GM21526 (cell line): ENCODE measurements at regions not wholly inside any gene's neighbourhood (a gene's known extent, or its start where the extent isn't known, plus 50 kb on each side); places are given as distances from the start of the nearest gene placed in this dataset.

Experiments
- ATAC-seq: cut with Tn5 transposase; IDR thresholded peaks from one replicate; pipeline ENCODE4 v1.9.1; 2021; ENCODE audit warnings: moderate library complexity; ENCODE audit not compliant: unreplicated experiment, low FRiP score

GRCh38 chr15:35721751-35722150 is 175.8 kb upstream of the DPH6 start:
- no peak for ATAC-seq

GRCh38 chr15:35722501-35722900 is 176.5 kb upstream of the DPH6 start:
- ATAC-seq = no peak

GRCh38 chr15:35723120-35723847 is 177.3 kb upstream of the DPH6 start:
- no peak for ATAC-seq

- ATAC-seq = no peak
Measured at GRCh38 chr15:35723852-35724251, 177.9 kb upstream of the DPH6 start.

- ATAC-seq = no peak
Measured at GRCh38 chr15:35724626-35725025, 178.7 kb upstream of the DPH6 start.

GRCh38 chr15:35725353-35725752 is 179.4 kb upstream of the DPH6 start:
- ATAC-seq = no peak

DNA sequence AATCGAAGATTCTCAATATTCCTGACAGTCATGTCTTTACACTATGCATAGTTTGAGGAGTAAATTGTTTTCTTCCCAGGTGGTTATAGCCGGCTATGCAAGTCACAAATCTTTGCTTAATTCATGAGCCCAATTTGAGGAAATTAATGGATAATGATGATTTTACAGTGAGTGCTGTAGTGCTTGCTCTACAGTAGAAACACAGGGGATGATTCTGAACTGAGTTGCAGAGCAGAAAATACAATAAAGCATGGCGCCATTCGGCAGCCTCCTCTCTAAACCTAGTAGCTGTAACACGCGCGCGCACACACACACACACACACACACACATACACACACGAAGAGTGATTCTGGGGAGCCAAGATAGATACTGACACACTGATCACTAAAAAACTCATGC is 181.7 kb upstream of the DPH6 start:
- no peak for ATAC-seq

GRCh38 chr15:35728219-35728940 is 182.4 kb upstream of the DPH6 start:
- no peak for ATAC-seq

GRCh38 chr15:35736150-35736549 is 190.2 kb upstream of the DPH6 start:
- no peak for ATAC-seq

DNA sequence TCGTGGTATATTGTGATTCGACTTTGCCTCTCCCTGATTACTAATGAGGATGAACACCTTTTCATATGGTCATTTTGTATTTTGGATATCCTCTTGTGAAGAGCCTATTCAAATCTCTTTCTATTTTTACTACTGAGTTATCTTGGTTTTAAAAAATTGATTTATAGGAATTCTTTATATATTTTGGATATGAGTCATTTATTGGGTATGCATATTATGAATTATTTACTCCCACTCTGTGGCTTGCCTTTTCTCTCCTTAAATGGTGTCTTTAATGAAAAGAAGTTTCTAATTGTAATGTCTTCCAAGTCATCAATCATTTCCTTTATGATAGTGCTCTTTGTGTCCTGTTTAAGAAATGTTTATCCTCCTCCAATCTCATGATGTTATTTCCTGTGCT is 191.5 kb upstream of the DPH6 start:
- no peak for ATAC-seq

- ATAC-seq = no peak
Measured at GRCh38 chr15:35738370-35738769, 192.4 kb upstream of the DPH6 start.

DNA sequence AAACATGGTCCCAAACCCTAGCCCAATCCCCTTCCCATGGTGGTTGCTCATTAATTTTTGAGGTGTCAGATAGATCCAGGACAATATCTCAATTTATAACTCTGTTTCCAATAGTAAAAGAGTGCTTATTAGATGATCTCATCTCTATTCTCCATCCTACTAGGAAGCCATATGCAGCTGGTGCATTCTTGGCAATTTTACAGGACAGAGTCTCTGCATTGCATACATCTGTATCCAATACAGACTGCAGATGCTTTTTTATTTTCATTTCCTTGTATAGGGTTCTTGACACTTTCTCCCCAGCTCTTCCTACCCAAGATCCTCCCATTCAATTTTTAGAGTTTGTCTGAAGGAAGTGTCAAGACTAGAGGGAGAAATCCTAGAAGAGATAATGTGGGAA is 194.8 kb upstream of the DPH6 start:
- ATAC-seq = no peak

GRCh38 chr15:35741395-35741794 is 195.4 kb upstream of the DPH6 start:
- ATAC-seq = no peak

- no peak for ATAC-seq
Measured at GRCh38 chr15:35741881-35742280, 195.9 kb upstream of the DPH6 start.

DNA sequence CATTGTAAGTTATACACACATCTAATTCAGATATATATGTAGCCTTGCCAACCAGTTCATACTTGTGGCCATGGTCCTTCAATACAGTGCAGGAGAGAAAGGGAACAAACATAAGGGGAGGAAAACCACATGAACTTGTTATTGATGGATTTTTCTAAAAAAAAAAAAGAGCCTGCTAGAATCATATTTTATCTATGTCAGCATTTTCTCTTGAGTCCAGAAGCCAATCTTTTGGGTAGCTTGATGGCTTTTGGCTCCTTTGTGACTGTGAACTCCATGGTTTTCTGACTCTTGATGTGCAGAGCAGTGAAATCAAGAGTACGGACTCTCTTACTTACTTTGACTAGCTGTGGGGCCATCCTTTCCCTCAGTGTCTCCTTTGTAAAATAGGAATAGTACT is 197.4 kb upstream of the DPH6 start:
- ATAC-seq = no peak

DNA sequence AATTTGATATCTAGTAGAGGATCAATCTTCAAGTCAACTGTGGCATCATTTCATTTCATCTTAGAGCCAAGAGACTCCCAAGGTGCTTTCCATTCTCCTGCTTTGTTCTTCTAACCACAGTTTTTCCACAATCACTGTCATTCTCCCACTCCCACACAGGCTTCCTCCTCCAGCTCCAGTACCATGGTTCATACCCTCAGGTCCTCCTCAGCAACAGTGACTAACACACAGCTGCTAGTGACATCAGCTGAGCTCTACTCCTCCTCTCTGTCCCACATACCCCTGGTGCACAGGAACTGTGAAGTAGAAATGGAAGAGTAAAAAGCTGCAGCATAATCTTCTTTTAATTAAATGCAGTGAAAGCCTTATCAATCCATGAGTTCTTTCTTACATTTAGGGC is 200.2 kb upstream of the DPH6 start:
- no peak for ATAC-seq

GRCh38 chr15:35748105-35748504 is 202.1 kb upstream of the DPH6 start:
- ATAC-seq = no peak

DNA sequence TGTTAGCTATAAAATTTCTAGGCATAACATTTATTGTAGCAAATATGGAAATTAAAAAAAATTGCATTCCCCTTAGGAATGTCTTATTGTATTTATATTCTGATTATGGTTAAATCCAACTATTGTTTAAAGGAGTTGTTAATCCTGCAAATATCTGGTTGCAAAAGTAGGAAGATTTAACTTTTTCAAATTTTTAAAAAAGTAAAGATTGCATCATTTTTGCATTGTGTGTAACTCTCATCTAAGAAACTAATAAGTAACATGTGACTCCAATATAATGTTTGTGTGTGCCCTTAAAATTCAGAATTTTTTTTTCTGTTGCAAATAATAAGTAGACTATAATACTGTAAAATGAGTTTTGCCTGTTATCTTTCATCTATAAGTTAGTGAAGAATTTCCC is 204.1 kb upstream of the DPH6 start:
- no peak for ATAC-seq

DNA sequence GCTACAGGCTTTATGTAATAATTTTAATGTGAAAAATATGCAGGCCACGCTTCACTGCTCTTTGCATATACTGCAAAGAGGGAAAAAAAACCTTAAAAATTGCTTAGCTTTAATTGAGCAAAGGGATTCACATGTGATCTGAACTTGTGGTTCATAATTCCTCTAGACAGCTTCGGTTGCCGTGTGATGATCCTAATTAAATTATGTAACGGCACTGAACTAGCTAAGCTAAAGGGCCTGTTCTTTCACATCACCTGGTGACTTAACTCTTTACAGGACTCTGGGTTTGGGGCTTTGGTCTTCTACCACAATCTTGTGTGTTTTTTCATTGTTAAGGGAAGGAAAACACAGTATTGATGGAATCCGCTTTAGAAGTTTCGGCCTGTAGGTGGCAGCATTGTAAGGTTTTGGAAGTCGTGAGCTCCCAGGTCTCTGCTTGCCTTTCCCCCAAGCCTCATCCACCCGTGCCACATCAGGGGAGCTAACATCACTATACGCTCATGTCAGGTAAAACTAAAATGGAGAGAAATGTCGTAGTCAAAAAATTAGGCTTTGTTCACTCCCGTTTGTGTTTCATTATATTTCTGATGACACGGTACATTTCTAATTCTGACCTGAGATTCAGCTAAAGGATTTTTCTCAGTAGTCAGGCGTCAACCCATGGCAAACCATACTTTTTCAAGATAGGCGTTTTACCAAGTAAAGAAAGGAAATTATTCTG is 205.6 kb upstream of the DPH6 start:
- no peak for ATAC-seq

DNA sequence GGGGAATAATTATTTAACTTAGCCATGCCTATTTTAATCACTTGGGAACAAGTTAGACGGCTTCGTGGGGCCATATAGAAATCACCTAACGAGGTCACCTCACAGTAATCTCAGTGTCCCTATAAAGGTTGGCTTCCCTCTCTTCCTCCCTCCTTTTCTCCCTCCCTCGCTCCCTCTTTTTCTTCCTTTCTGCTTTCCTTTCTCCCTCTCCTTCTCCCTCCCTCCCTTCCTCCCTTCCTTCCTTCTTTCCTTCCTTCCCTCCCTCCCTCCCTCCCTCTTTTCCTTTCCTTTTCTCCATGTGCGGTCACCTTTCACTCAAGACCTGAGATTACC is 206.1 kb upstream of the DPH6 start:
- no peak for ATAC-seq

DNA sequence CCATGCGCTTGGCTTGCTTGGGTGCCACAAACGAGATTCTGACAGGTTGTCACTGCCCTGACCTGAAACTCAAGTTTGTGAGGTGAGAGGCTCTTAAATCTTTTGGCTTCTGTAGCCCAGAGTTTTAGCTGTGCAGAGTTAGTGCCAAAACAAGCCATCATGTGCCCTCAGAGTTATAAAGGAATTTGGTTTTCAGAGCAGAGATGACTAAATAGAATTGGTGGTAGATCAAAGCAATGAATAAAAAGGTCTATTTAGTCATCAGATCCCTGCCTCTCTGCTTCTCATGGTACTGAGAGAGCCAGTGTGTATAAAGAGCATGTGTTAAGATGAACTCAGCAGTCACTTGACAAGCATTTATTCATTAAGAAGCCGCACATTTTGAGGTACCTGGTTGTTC is 207.5 kb upstream of the DPH6 start:
- ATAC-seq = no peak
